H1 (cell line): ENCODE measurements at regions not wholly inside any gene's neighbourhood (a gene's known extent, or its start where the extent isn't known, plus 50 kb on each side); places are given as distances from the start of the nearest gene placed in this dataset.

Source experiments
- CTCF ChIA-PET: fragments of 300-600 bp; sonication (Branson Sonifier 250); formaldehyde crosslinking; loops from one replicate; lab custom pipeline; 2021; ENCODE audit not compliant: partially characterized antibody; lab: Charles Lee
- POLR2A ChIA-PET: fragments of 300-600 bp; sonication (Branson Sonifier 250); formaldehyde crosslinking; loops from one replicate; lab custom pipeline; 2021; ENCODE audit warnings: inconsistent platforms; ENCODE audit not compliant: partially characterized antibody; lab: Charles Lee
- DNase-seq, 2 experiments: peaks; one replicate each; pipeline versions ENCODE4 v3.0.0 to v3.0.0-alpha.2; 2010 to 2022; ENCODE audit warnings: low spot score in 2 of 2, low read depth in 1 of 2, mixed read lengths in 1 of 2
- FAIRE-seq: peaks from 2 replicates; lab custom pipeline; 2011; peaks lifted over from hg19 to GRCh38; lab: Jason Lieb, UNC
- H2AFZ ChIP-seq: 2 replicates; pipeline ENCODE4 v1.8.1; 2012; ENCODE audit warnings: low read length, inconsistent platforms
- H2AK5ac ChIP-seq: 2 replicates; pipeline ENCODE4 v1.6.1; 2013; ENCODE audit warnings: low read depth, low read length
- H2BK120ac ChIP-seq: replicated peaks from 2 replicates; pipeline ENCODE3; 2013; ENCODE audit warnings: low read depth, low read length, inconsistent platforms
- H2BK12ac ChIP-seq: 2 replicates; pipeline ENCODE4 v1.6.1; 2013; ENCODE audit warnings: low read depth, low read length
- H2BK15ac ChIP-seq: 2 replicates; pipeline ENCODE4 v1.6.1; 2013; ENCODE audit warnings: low read length
- H2BK20ac ChIP-seq: 2 replicates; pipeline ENCODE4 v1.6.1; 2013; ENCODE audit warnings: low read length
- H2BK5ac ChIP-seq: 2 replicates; pipeline ENCODE4 v1.6.1; 2013; ENCODE audit warnings: low read depth, low read length
- H3K14ac ChIP-seq: 2 replicates; pipeline ENCODE4 v1.6.1; 2013; ENCODE audit warnings: inconsistent platforms; ENCODE audit not compliant: insufficient read length
- H3K18ac ChIP-seq: 2 replicates; pipeline ENCODE4 v1.6.1; 2013; ENCODE audit warnings: low read length; ENCODE audit errors: extremely low read depth
- H3K23ac ChIP-seq: 2 replicates; pipeline ENCODE4 v1.6.1; 2013; ENCODE audit warnings: inconsistent platforms; ENCODE audit not compliant: insufficient read length
- H3K23me2 ChIP-seq: 2 replicates; pipeline ENCODE4 v1.6.1; 2013; ENCODE audit warnings: low read depth, low read length
- H3K27ac ChIP-seq: 2 replicates; pipeline ENCODE4 v1.6.1; 2011; ENCODE audit warnings: low read depth, low read length, inconsistent platforms
- H3K27me3 ChIP-seq, 4 experiments: replicated peaks in 1 of 4; 1 replicate in 1 of 4; 2 replicates in 3 of 4; pipeline versions ENCODE4 v1.6.1 to v1.8.1; 2011 to 2013; ENCODE audit warnings: low read length in 3 of 4, mild to moderate bottlenecking in 3 of 4, inconsistent platforms in 2 of 4, mixed read lengths in 2 of 4, moderate library complexity in 1 of 4; ENCODE audit not compliant: control insufficient read depth in 3 of 4, insufficient read depth in 3 of 4; ENCODE audit errors: extremely low read depth in 1 of 4
- H3K36me3 ChIP-seq, 4 experiments: 2 replicates each; pipeline versions ENCODE4 v1.6.1 to v1.8.1; 2011 to 2013; ENCODE audit warnings: mild to moderate bottlenecking in 4 of 4, low read length in 3 of 4, moderate library complexity in 2 of 4, control low read depth in 1 of 4, inconsistent platforms in 1 of 4; ENCODE audit not compliant: insufficient read depth in 4 of 4, control insufficient read depth in 2 of 4
- H3K4ac ChIP-seq: replicated peaks from 2 replicates; pipeline ENCODE3; 2013; ENCODE audit warnings: low read length, low read depth, mixed read lengths, inconsistent platforms; ENCODE audit not compliant: insufficient read length
- H3K4me1 ChIP-seq, 4 experiments: replicated peaks in 1 of 4; 1 replicate in 1 of 4; 2 replicates in 3 of 4; pipeline versions ENCODE4 v1.6.1 to v1.8.1; 2011 to 2013; ENCODE audit warnings: low read length in 3 of 4, inconsistent platforms in 2 of 4, mixed read lengths in 1 of 4; ENCODE audit not compliant: insufficient read depth in 4 of 4, control insufficient read depth in 3 of 4
- H3K4me2 ChIP-seq, 2 experiments: 2 replicates each; pipeline versions ENCODE4 v1.6.1 to v1.8.1; 2011 to 2013; ENCODE audit warnings: low read depth in 2 of 2, low read length in 2 of 2, control low read depth in 1 of 2, inconsistent platforms in 1 of 2, mild to moderate bottlenecking in 1 of 2; ENCODE audit not compliant: insufficient read depth in 1 of 2
- H3K4me3 ChIP-seq, 4 experiments: fragments of 200-600, 300-600 bp in 1 of 4; sonication (generic), shearing (Covaris generic), sonication (Bioruptor Twin) in 1 of 4; 2 replicates each; pipeline versions ENCODE4 v1.5.1 to v1.8.1; 2011 to 2016; ENCODE audit warnings: low read length in 4 of 4, low read depth in 3 of 4, control low read depth in 2 of 4, inconsistent platforms in 2 of 4, mild to moderate bottlenecking in 2 of 4, mixed read lengths in 1 of 4, moderate library complexity in 1 of 4; ENCODE audit not compliant: insufficient read depth in 2 of 4; ENCODE audit errors: extremely low read depth in 1 of 4
- H3K56ac ChIP-seq: replicated peaks from 2 replicates; pipeline ENCODE3; 2013; ENCODE audit warnings: low read depth, mild to moderate bottlenecking, mixed read lengths, low read length, inconsistent platforms; ENCODE audit not compliant: insufficient read length
- H3K79me1 ChIP-seq: 2 replicates; pipeline ENCODE4 v1.6.1; 2013; ENCODE audit warnings: low read depth, low read length, control low read depth
- H3K79me2 ChIP-seq, 2 experiments: 2 replicates each; pipeline versions ENCODE4 v1.6.1 to v1.8.1; 2012 to 2013; ENCODE audit warnings: low read length in 2 of 2, mild to moderate bottlenecking in 2 of 2, inconsistent platforms in 1 of 2; ENCODE audit not compliant: insufficient read depth in 2 of 2, control insufficient read depth in 1 of 2
- H3K9ac ChIP-seq, 4 experiments: replicated peaks in 1 of 4; 1 replicate in 1 of 4; 2 replicates in 3 of 4; pipeline versions ENCODE4 v1.6.1 to v1.8.1; 2011 to 2013; ENCODE audit warnings: low read depth in 3 of 4, low read length in 3 of 4, control low read depth in 2 of 4, mild to moderate bottlenecking in 2 of 4, moderate library complexity in 2 of 4, inconsistent platforms in 1 of 4; ENCODE audit errors: extremely low read depth in 1 of 4
- H3K9me3 ChIP-seq, 2 experiments: 2 replicates each; pipeline versions ENCODE4 v1.6.1 to v1.8.1; 2012 to 2013; ENCODE audit warnings: mild to moderate bottlenecking in 2 of 2, moderate library complexity in 2 of 2, control low read depth in 1 of 2, inconsistent platforms in 1 of 2, low read depth in 1 of 2, low read length in 1 of 2, mixed read lengths in 1 of 2; ENCODE audit not compliant: insufficient read depth in 2 of 2
- H4K20me1 ChIP-seq, 2 experiments: replicated peaks in 1 of 2; 2 replicates each; pipeline versions ENCODE3 to v1.8.1; 2011 to 2013; ENCODE audit warnings: inconsistent platforms in 2 of 2, low read length in 2 of 2, mild to moderate bottlenecking in 1 of 2; ENCODE audit not compliant: insufficient read depth in 2 of 2, control insufficient read depth in 1 of 2
- H4K5ac ChIP-seq: 2 replicates; pipeline ENCODE4 v1.6.1; 2013; ENCODE audit warnings: low read length, low read depth, mixed read lengths, inconsistent platforms; ENCODE audit not compliant: insufficient read length
- H4K8ac ChIP-seq: 2 replicates; pipeline ENCODE4 v1.8.0; 2013; ENCODE audit warnings: mild to moderate bottlenecking, moderate library complexity, low read length, inconsistent platforms; ENCODE audit not compliant: insufficient read depth; ENCODE audit errors: extremely low read depth
- H4K91ac ChIP-seq: replicated peaks from 2 replicates; pipeline ENCODE3; 2013; ENCODE audit warnings: low read length, mixed read lengths, inconsistent platforms; ENCODE audit not compliant: insufficient read length
- CBX5 ChIP-seq: fragments of 300-800, 300-1000 bp; sonication (generic); IDR thresholded peaks from 2 replicates; pipeline ENCODE4 v1.7.1; 2016; ENCODE audit warnings: antibody characterized with exemption, low read length, low read depth
- NANOG ChIP-seq: IDR thresholded peaks from 2 replicates; pipeline ENCODE4 v1.6.1; 2011; ENCODE audit warnings: low read length, low read depth, mild to moderate bottlenecking, inconsistent platforms; ENCODE audit not compliant: insufficient read depth, poor library complexity, severe bottlenecking
- NRF1 ChIP-seq: IDR thresholded peaks from 2 replicates; pipeline ENCODE4 v1.6.1; 2011; ENCODE audit warnings: mild to moderate bottlenecking, low read depth, low read length, improper control_type of control experiment
- POLR2A ChIP-seq, 2 experiments: IDR thresholded peaks; 1 replicate in 1 of 2; 2 replicates in 1 of 2; pipeline ENCODE4 v1.6.1; 2011; ENCODE audit warnings: low read depth in 2 of 2, low read length in 2 of 2, mild to moderate bottlenecking in 2 of 2; ENCODE audit errors: control extremely low read depth in 1 of 2
- RFX5 ChIP-seq: IDR thresholded peaks from 2 replicates; pipeline ENCODE4 v1.6.1; 2011; ENCODE audit warnings: low read depth, low read length, improper control_type of control experiment, borderline replicate concordance
- RNF2 ChIP-seq: fragments of 200-900, 300-1000 bp; sonication (generic); IDR thresholded peaks from 2 replicates; pipeline ENCODE4 v1.7.1; 2016; ENCODE audit warnings: borderline replicate concordance, low read depth, mild to moderate bottlenecking, antibody characterized with exemption, low read length; ENCODE audit not compliant: poor library complexity, severe bottlenecking; ENCODE audit errors: missing control alignments
- SUZ12 ChIP-seq: fragments of 200-600 bp; sonication (generic); IDR thresholded peaks from 2 replicates; pipeline ENCODE4 v1.6.1; 2012; ENCODE audit warnings: mild to moderate bottlenecking, inconsistent platforms, low read length, moderate library complexity, mixed read lengths
- TCF12 ChIP-seq: IDR thresholded peaks from 2 replicates; pipeline ENCODE4 v1.6.1; 2011; ENCODE audit warnings: low read depth, mild to moderate bottlenecking, low read length
- WGBS, 2 experiments: shearing (Covaris generic) in 1 of 2; methylation state at CpG; one replicate each; pipeline versions ENCODE4 v1.1.6 to v1.1.7; 2013 to 2015; ENCODE audit warnings: low lambda C conversion rate in 2 of 2, mixed read lengths in 2 of 2, inconsistent platforms in 1 of 2, low coverage in 1 of 2, missing lambda C conversion rate in 1 of 2; ENCODE audit not compliant: insufficient replicate concordance in 2 of 2, insufficient coverage in 1 of 2, insufficient read length in 1 of 2; ENCODE audit errors: extremely low coverage in 1 of 2, missing lambda C conversion rate in 1 of 2; 5-methylcytosine and 5-hydroxymethylcytosine counted together

DNA sequence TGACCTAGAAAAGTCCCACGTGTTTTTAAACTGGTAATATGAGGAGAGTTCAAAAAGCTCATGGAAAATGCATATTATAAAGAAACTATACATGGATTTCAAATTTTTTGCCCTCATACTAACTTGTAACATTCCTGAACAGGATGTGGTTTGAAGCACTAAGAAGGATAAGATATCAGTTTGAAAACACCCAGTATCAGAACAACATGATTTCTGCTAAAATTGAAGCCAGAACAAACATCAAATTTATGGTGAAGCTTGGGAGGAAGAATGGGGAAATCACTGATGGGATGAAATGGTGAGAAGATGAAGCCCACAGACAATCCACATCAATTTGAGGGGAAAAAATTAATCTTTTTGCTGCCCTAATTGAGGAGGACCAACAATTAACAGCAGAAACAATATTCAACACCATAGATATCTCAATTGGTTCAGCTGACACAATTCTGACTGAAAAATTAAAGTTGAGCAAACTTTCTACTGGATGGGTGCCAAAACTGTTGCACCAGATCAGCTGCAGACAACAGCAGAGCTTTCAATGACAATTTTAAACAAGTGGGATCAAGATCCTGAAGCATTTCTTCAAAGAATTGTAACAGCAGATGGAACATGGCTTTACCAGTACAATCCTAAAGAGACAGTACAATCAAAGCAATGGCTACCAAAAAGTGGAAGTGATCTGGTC lies 113.2 kb upstream of the SNX2 start:
- H3K14ac ChIP-seq = no peak overlapping the region
- H2BK5ac ChIP-seq = no peak overlapping the region
- H2BK20ac ChIP-seq = no peak overlapping the region
- H4K20me1 ChIP-seq = no peaks in the 10 kb centered on the region
- no peak overlapping the region for H4K91ac ChIP-seq
- H3K18ac ChIP-seq = no peak overlapping the region
- no peak overlapping the region for H2AK5ac ChIP-seq
- WGBS, 2 experiments = 89% methylated on average over 1 of the region's 1 CpG; no CpG with 5 or more reads in 1 of the 2 experiments
- FAIRE-seq (no peak), DNase-seq (no peak)
- H2BK120ac ChIP-seq = no peak overlapping the region
- H3K79me2 ChIP-seq = no peaks in the 10 kb centered on the region
- H3K23ac ChIP-seq = no peak overlapping the region
- H3K9me3 ChIP-seq = no peaks in the 10 kb centered on the region
- H3K27ac ChIP-seq = no peak overlapping the region
- no peak overlapping the region for H2BK12ac ChIP-seq
- H3K36me3 ChIP-seq = no peaks in the 10 kb centered on the region
- H3K4me2 ChIP-seq = no peak overlapping the region
- H3K27me3 ChIP-seq = no peaks in the 10 kb centered on the region
- H2BK15ac ChIP-seq = no peak overlapping the region
- H3K4me1 ChIP-seq = no peaks in the 10 kb centered on the region
- H3K4ac ChIP-seq = no peak overlapping the region
- no peak overlapping the region for H4K5ac ChIP-seq
- CTCF ChIA-PET = interaction anchor here (0.6 to 1.0 kb wide), 2 partner anchors 24 to 354 kb away, joined by 3 read pairs; no protein-coding TSS in a partner anchor
- TF ChIP-seq SUZ12 (no peak), CBX5 (no peak), NANOG (no peak), POLR2A (IDR thresholded peaks at IDR 0.05; ENCODE audit: control extremely low read depth in 1 of 2, low read depth in 2 of 2, low read length in 2 of 2) (no peak), TCF12 (no peak), NRF1 (no peak), RFX5 (no peak), RNF2 (no peak)
- no peak overlapping the region for H3K56ac ChIP-seq
- H3K4me3 ChIP-seq = no peak overlapping the region
- H3K79me1 ChIP-seq = no peaks in the 10 kb centered on the region
- no peak overlapping the region for H4K8ac ChIP-seq
- H2AFZ ChIP-seq = no peak overlapping the region
- no peak overlapping the region for H3K9ac ChIP-seq
- POLR2A ChIA-PET = no interaction called here
- no peaks in the 10 kb centered on the region for H3K23me2 ChIP-seq
